NCI-H2196 treated with DMSO at 0.1 percent for 48 hours (cell line): ENCODE measurements at regions not wholly inside any gene's neighbourhood (a gene's known extent, or its start where the extent isn't known, plus 50 kb on each side); places are given as distances from the start of the nearest gene placed in this dataset.
"Not testable (repeated sequence)": the region's sequence is repeated elsewhere in the genome, so short reads cannot be mapped to it uniquely, and the experiment has no call there.

Experiments
- DNase-seq: peaks from one replicate; lab custom pipeline; 2025; ENCODE audit not compliant: unreplicated experiment; lab: John Stamatoyannopoulos, UW

GRCh38 chr14:43887523-43887922, 619.6 kb downstream of the FSCB start:
- no peak for DNase-seq

GRCh38 chr14:43877351-43877960, 629.6 kb downstream of the FSCB start:
- no peak for DNase-seq

- no peak for DNase-seq
These were observed 634.1 kb downstream of the FSCB start for GRCh38 chr14:43872752-43873655.

GRCh38 chr14:43872222-43872621, 634.9 kb downstream of the FSCB start:
- DNase-seq: no peak

GRCh38 chr14:43858981-43859380, 648.1 kb downstream of the FSCB start:
- DNase-seq: no peak

GRCh38 chr14:43855556-43855955, 651.5 kb downstream of the FSCB start:
- no peak for DNase-seq

- no peak for DNase-seq
These were observed 653.5 kb downstream of the FSCB start for GRCh38 chr14:43853541-43853940.

GRCh38 chr14:43803076-43803689, 703.9 kb downstream of the FSCB start:
- DNase-seq: no peak

GRCh38 chr14:43795600-43796228, 711.4 kb downstream of the FSCB start:
- DNase-seq: peak; percentile 12

GRCh38 chr14:43793579-43793978, 713.5 kb downstream of the FSCB start:
- DNase-seq: no peak

GRCh38 chr14:43792980-43793379, 714.1 kb downstream of the FSCB start:
- no peak for DNase-seq

GRCh38 chr14:43790681-43791080, 716.4 kb downstream of the FSCB start:
- DNase-seq: no peak

- no peak for DNase-seq
These were observed 717.6 kb downstream of the FSCB start for GRCh38 chr14:43789458-43789857.

- no peak for DNase-seq
These were observed 720.9 kb downstream of the FSCB start for GRCh38 chr14:43786066-43786762.

- not testable (repeated sequence) for DNase-seq
These were observed 722.7 kb downstream of the FSCB start for GRCh38 chr14:43784432-43784831.

- no peak for DNase-seq
These were observed 728.0 kb downstream of the FSCB start for GRCh38 chr14:43778937-43779639.

- no peak for DNase-seq
These were observed 728.5 kb downstream of the FSCB start for GRCh38 chr14:43778570-43778936.

GRCh38 chr14:43765474-43765873, 741.6 kb downstream of the FSCB start:
- DNase-seq: no peak

- no peak for DNase-seq
These were observed 742.6 kb downstream of the FSCB start for GRCh38 chr14:43764433-43764832.

GRCh38 chr14:43755707-43756106, 751.4 kb downstream of the FSCB start:
- no peak for DNase-seq
